ENCODE measurements at regions not wholly inside any gene's neighbourhood (a gene's known extent, or its start where the extent isn't known, plus 50 kb on each side); places are given as distances from the start of the nearest gene placed in this dataset.
A peak's percentile ranks its signal among the peaks of the same experiment; 100 is the strongest.

GRCh38 chr9:91086657-91087461 lies 274.9 kb downstream of the AUH start:
- H3K4me3 ChIP-seq (ENCODE audit: low read depth, low read length): no peak overlapping the region
- TF ChIP-seq CTCF (IDR thresholded peaks at IDR 0.05; ENCODE audit: insufficient read depth, low read depth, low read length): no peak
- DNase-seq (ENCODE audit: low read depth): no peak

GRCh38 chr9:91087462-91087759 lies 274.3 kb downstream of the AUH start:
- TF ChIP-seq CTCF (IDR thresholded peaks at IDR 0.05; ENCODE audit: insufficient read depth, low read depth, low read length): no peak
- no peak for DNase-seq (ENCODE audit: low read depth)
- H3K4me3 ChIP-seq (ENCODE audit: low read depth, low read length): no peak overlapping the region

GRCh38 chr9:91089405-91090129 lies 272.2 kb downstream of the AUH start:
- TF ChIP-seq CTCF (IDR thresholded peaks at IDR 0.05; ENCODE audit: insufficient read depth, low read depth, low read length): peak; percentile 68
- no peak overlapping the region for H3K4me3 ChIP-seq (ENCODE audit: low read depth, low read length)
- peak; percentile 72 for DNase-seq (ENCODE audit: low read depth)

- no peak for DNase-seq (ENCODE audit: low read depth)
- no peak for TF ChIP-seq CTCF (IDR thresholded peaks at IDR 0.05; ENCODE audit: insufficient read depth, low read depth, low read length)
- no peak overlapping the region for H3K4me3 ChIP-seq (ENCODE audit: low read depth, low read length)
Observed at GRCh38 chr9:91090130-91090410, 271.6 kb downstream of the AUH start.

GRCh38 chr9:91092214-91092613 lies 269.5 kb downstream of the AUH start:
- no peak overlapping the region for H3K4me3 ChIP-seq (ENCODE audit: low read depth, low read length)
- no peak for TF ChIP-seq CTCF (IDR thresholded peaks at IDR 0.05; ENCODE audit: insufficient read depth, low read depth, low read length)
- no peak for DNase-seq (ENCODE audit: low read depth)

- no peak for TF ChIP-seq CTCF (IDR thresholded peaks at IDR 0.05; ENCODE audit: insufficient read depth, low read depth, low read length)
- no peak overlapping the region for H3K4me3 ChIP-seq (ENCODE audit: low read depth, low read length)
- DNase-seq (ENCODE audit: low read depth): no peak
Observed at GRCh38 chr9:91094324-91095088, 267.2 kb downstream of the AUH start.

All from fibroblast of villous mesenchyme (primary cell).